Thyroid gland (tissue), 4 donors: ENCODE measurements at regions not wholly inside any gene's neighbourhood (a gene's known extent, or its start where the extent isn't known, plus 50 kb on each side); places are given as distances from the start of the nearest gene placed in this dataset.

Experiments
- POLR2A ChIP-seq, 2 donors: fragments of 450-650 bp; IDR thresholded peaks; one replicate each; pipeline ENCODE4 v1.6.1; 2017; ENCODE audit warnings: antibody characterized with exemption in 2 of 2, mild to moderate bottlenecking in 2 of 2, moderate library complexity in 1 of 2
- TF ChIP-seq, protein P1 (sequence below), 6 experiments: fragments of 200-600 bp in 3 of 6; fragments of 450-650 bp in 3 of 6; sonication (generic) in 3 of 6; IDR thresholded peaks; one replicate each; pipeline ENCODE4 v1.5.1; 2016 to 2019; ENCODE audit warnings: antibody characterized with exemption in 6 of 6, mild to moderate bottlenecking in 2 of 6, inconsistent platforms in 1 of 6, moderate library complexity in 1 of 6

DNA sequence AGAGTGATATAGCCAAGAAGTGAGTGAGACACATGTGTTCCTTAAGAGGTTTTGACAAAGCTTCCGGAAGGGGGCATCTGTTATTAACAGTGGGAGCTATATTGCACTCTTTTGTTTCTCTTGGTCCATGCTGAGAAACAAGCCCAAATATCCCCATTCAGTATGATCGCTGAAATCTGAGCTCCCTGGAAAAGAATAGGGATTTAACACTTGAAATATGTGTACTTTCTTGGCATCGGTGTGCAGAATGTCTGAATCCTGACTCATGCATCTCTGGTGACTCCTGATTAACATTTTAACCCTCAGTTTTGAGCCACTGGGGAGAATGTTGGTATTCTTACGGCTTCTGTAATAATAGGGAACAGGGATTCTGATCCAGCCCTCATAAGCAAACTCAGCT, 448.1 kb downstream of the TSN start:
- TF ChIP-seq, protein P1, sequence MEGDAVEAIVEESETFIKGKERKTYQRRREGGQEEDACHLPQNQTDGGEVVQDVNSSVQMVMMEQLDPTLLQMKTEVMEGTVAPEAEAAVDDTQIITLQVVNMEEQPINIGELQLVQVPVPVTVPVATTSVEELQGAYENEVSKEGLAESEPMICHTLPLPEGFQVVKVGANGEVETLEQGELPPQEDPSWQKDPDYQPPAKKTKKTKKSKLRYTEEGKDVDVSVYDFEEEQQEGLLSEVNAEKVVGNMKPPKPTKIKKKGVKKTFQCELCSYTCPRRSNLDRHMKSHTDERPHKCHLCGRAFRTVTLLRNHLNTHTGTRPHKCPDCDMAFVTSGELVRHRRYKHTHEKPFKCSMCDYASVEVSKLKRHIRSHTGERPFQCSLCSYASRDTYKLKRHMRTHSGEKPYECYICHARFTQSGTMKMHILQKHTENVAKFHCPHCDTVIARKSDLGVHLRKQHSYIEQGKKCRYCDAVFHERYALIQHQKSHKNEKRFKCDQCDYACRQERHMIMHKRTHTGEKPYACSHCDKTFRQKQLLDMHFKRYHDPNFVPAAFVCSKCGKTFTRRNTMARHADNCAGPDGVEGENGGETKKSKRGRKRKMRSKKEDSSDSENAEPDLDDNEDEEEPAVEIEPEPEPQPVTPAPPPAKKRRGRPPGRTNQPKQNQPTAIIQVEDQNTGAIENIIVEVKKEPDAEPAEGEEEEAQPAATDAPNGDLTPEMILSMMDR (IDR thresholded peaks at IDR 0.05) = no peak
- TF ChIP-seq POLR2A (IDR thresholded peaks at IDR 0.05) = no peak
